ENCODE measurements at regions not wholly inside any gene's neighbourhood (a gene's known extent, or its start where the extent isn't known, plus 50 kb on each side); places are given as distances from the start of the nearest gene placed in this dataset.

- TF ChIP-seq EZH2phosphoT487 (IDR thresholded peaks at IDR 0.05; ENCODE audit: borderline replicate concordance) (no peak), JUND (IDR thresholded peaks at IDR 0.05) (peak; percentile 52; the same call in 1 of the 2 replicates), SP1 (IDR thresholded peaks at IDR 0.05; ENCODE audit: low read depth) (no peak), CTCF (IDR thresholded peaks at IDR 0.05 in 2 of 3, conservative IDR thresholded peaks at IDR 0.05 in 1 of 3; ENCODE audit: borderline replicate concordance in 1 of 3, insufficient read depth in 1 of 3, low read depth in 2 of 3, low read length in 2 of 3) (no peak), YY1 (IDR thresholded peaks at IDR 0.05; ENCODE audit: extremely low read depth, insufficient replicate concordance, low read depth, low read length) (no peak), CEBPB (IDR thresholded peaks at IDR 0.05; ENCODE audit: low read depth) (no peak), ELF1 (IDR thresholded peaks at IDR 0.05; ENCODE audit: borderline replicate concordance, low read depth) (no peak), ZBTB33 (IDR thresholded peaks at IDR 0.05; ENCODE audit: extremely low read depth, insufficient replicate concordance, low read length) (no peak), ATF3 (IDR thresholded peaks at IDR 0.05) (no peak)
Measured at GRCh38 chr4:99723612-99724011, 66.0 kb upstream of the C4orf54 start (continued).

GRCh38 chr4:99722725-99723124 lies 65.1 kb upstream of the C4orf54 start:
- no TSS peak for BruUV-seq (replicated peaks)
- ChIA-PET CTCF (interaction anchor here (1.9 kb wide), 1 partner anchor 81 kb away, joined by 7 read pairs; no protein-coding TSS in a partner anchor), POLR2A (interaction anchor here (1.1 kb wide), 1 partner anchor 11 kb away, joined by 3 read pairs; no protein-coding TSS in a partner anchor), RAD21 (ENCODE audit: low non-redundant PET in 1 of 2, low total read pairs in 2 of 2, uncharacterized antibody in 2 of 2, unreplicated experiment in 2 of 2) (no interaction called here)
- H3K27ac ChIP-seq (ENCODE audit: low read depth, low read length) = no peak overlapping the region
- H3K79me2 ChIP-seq (ENCODE audit: insufficient read depth, low read length) = no peaks in the 10 kb centered on the region
- ATAC-seq (no peak), DNase-seq (ENCODE audit: low read depth, low spot score) (no peak)
- H4K20me1 ChIP-seq (ENCODE audit: insufficient read depth) = no peaks in the 10 kb centered on the region
- no peaks in the 10 kb centered on the region for H3K9me2 ChIP-seq (ENCODE audit: insufficient read depth)
- peaks cover 0 to 16% of the 10 kb centered on the region in 2 experiments; a peak in 2 of 4 replicates for H3K4me1 ChIP-seq (ENCODE audit: control insufficient read depth in 1 of 2, insufficient read depth in 2 of 2, low read length in 2 of 2)
- H3K9me3 ChIP-seq (ENCODE audit: control insufficient read depth in 1 of 2, insufficient read depth in 1 of 2, low read depth in 1 of 2, low read length in 2 of 2) = no peaks in the 10 kb centered on the region
- H3K4me2 ChIP-seq (ENCODE audit: low read length) = no peak overlapping the region
- no peak overlapping the region for H3K4me3 ChIP-seq (replicated peaks in 1 of 2; ENCODE audit: low read depth in 1 of 2, low read length in 2 of 2)
- no peaks in the 10 kb centered on the region for H3K27me3 ChIP-seq (ENCODE audit: insufficient read depth, low read length)
- H3K9ac ChIP-seq (ENCODE audit: low read length) = no peak overlapping the region
- no peaks in the 10 kb centered on the region for H3K36me3 ChIP-seq (ENCODE audit: control insufficient read depth in 1 of 2, insufficient read depth in 2 of 2, low read length in 2 of 2)
- intact Hi-C loops (cut with micrococcal nuclease) = loop anchor here (5.0 to 10.0 kb wide), 2 partner anchors 85 to 162 kb away; no protein-coding TSS in a partner anchor
- H2AFZ ChIP-seq (ENCODE audit: low read depth, low read length, poor library complexity, severe bottlenecking) = no peak overlapping the region
- no peak for TF ChIP-seq YY1 (IDR thresholded peaks at IDR 0.05; ENCODE audit: extremely low read depth, insufficient replicate concordance, low read depth, low read length)
- no peak for TF ChIP-seq POLR2AphosphoS5 (IDR thresholded peaks at IDR 0.05; ENCODE audit: low read depth, low read length)
- no peak for TF ChIP-seq REST (IDR thresholded peaks at IDR 0.05; ENCODE audit: low read depth)
- no peak for TF ChIP-seq ELF1 (IDR thresholded peaks at IDR 0.05; ENCODE audit: borderline replicate concordance, low read depth)
- no peak for TF ChIP-seq EGR1 (IDR thresholded peaks at IDR 0.05; ENCODE audit: low read depth)
- TF ChIP-seq TCF7L2 (IDR thresholded peaks at IDR 0.05; ENCODE audit: borderline replicate concordance, extremely low read depth, insufficient read depth, insufficient read length) = no peak
- no peak for TF ChIP-seq POLR2A (IDR thresholded peaks at IDR 0.05; ENCODE audit: borderline replicate concordance, extremely low read depth, insufficient read depth, insufficient read length)
- TF ChIP-seq ZFX (IDR thresholded peaks at IDR 0.05) = no peak
- TF ChIP-seq EZH2 (IDR thresholded peaks at IDR 0.05) = no peak
- TF ChIP-seq MAX (IDR thresholded peaks at IDR 0.05) = no peak

Data from HCT116 (cell line).